IMR-90 (cell line): ENCODE measurements at regions not wholly inside any gene's neighbourhood (a gene's known extent, or its start where the extent isn't known, plus 50 kb on each side); places are given as distances from the start of the nearest gene placed in this dataset.

Source experiments
- ATAC-seq: fragments of 200-7000 bp; cut with Tn5 transposase; 2 replicates; pipeline ENCODE4 v1.9.1; 2020; ENCODE audit warnings: low read depth, mild to moderate bottlenecking, moderate library complexity
- BruUV-seq: library from RNA; stranded (reverse); fragments of 400-500 nt; replicated peaks from 2 replicates; lab custom pipeline; 2021; lab: Mats Ljungman, UMichigan
- CTCF ChIA-PET: fragments of 300-600 bp; formaldehyde crosslinking; extraction: SDS; loops from one replicate; lab custom pipeline; 2021; ENCODE audit warnings: antibody characterized with exemption; lab: Yijun Ruan, JAX
- POLR2A ChIA-PET: fragments of 300-600 bp; sonication (Branson Sonifier 250); formaldehyde crosslinking; loops from one replicate; lab custom pipeline; 2022; ENCODE audit warnings: antibody characterized with exemption; ENCODE audit not compliant: unreplicated experiment; lab: Charles Lee
- DNase-seq: peaks from one replicate; pipeline ENCODE4 v3.0.0; 2013
- H2AFZ ChIP-seq: replicated peaks from 2 replicates; pipeline ENCODE3; 2013; ENCODE audit warnings: low read length, mild to moderate bottlenecking; ENCODE audit not compliant: poor library complexity
- H2AK5ac ChIP-seq: 2 replicates; pipeline ENCODE4 v1.6.1; 2013; ENCODE audit warnings: low read depth, low read length, inconsistent platforms
- H2AK9ac ChIP-seq: replicated peaks from 2 replicates; pipeline ENCODE3; 2013; ENCODE audit warnings: mild to moderate bottlenecking, low read depth, low read length, moderate library complexity; ENCODE audit not compliant: poor library complexity
- H2BK120ac ChIP-seq: 2 replicates; pipeline ENCODE4 v1.6.1; 2013; ENCODE audit warnings: low read depth, low read length, inconsistent platforms
- H2BK15ac ChIP-seq: 3 replicates; pipeline ENCODE4 v1.6.1; 2013; ENCODE audit warnings: low read depth, low read length, inconsistent platforms
- H2BK20ac ChIP-seq: 2 replicates; pipeline ENCODE4 v1.6.1; 2013; ENCODE audit warnings: low read depth, mild to moderate bottlenecking, inconsistent platforms, low read length, moderate library complexity
- H2BK5ac ChIP-seq: 2 replicates; pipeline ENCODE4 v1.6.1; 2013; ENCODE audit warnings: mild to moderate bottlenecking, low read depth, low read length, inconsistent platforms; ENCODE audit not compliant: poor library complexity, severe bottlenecking
- H3K14ac ChIP-seq: replicated peaks from 2 replicates; pipeline ENCODE4 v1.6.1; 2013; ENCODE audit warnings: low read depth, low read length, inconsistent platforms
- H3K18ac ChIP-seq: 2 replicates; pipeline ENCODE4 v1.6.1; 2013; ENCODE audit warnings: low read depth, low read length, control low read depth
- H3K23ac ChIP-seq: 2 replicates; pipeline ENCODE4 v1.6.1; 2013; ENCODE audit warnings: low read depth, low read length, inconsistent platforms
- H3K27ac ChIP-seq: 2 replicates; pipeline ENCODE4 v1.5.1; 2013; ENCODE audit warnings: mild to moderate bottlenecking, control low read depth, low read length; ENCODE audit not compliant: insufficient read depth
- H3K27me3 ChIP-seq: 2 replicates; pipeline ENCODE4 v1.6.1; 2013; ENCODE audit warnings: low read length; ENCODE audit not compliant: control insufficient read depth, insufficient read depth
- H3K36me3 ChIP-seq: 2 replicates; pipeline ENCODE4 v1.6.1; 2013; ENCODE audit warnings: low read length, mixed read lengths; ENCODE audit not compliant: control insufficient read depth, insufficient read depth
- H3K4ac ChIP-seq: 2 replicates; pipeline ENCODE4 v1.6.1; 2013; ENCODE audit warnings: low read depth, low read length, inconsistent platforms
- H3K4me1 ChIP-seq: 2 replicates; pipeline ENCODE4 v1.6.1; 2013; ENCODE audit warnings: low read length, mixed read lengths; ENCODE audit not compliant: control insufficient read depth, insufficient read depth
- H3K4me2 ChIP-seq: 2 replicates; pipeline ENCODE4 v1.6.1; 2013; ENCODE audit warnings: low read depth, mild to moderate bottlenecking, control low read depth, low read length, moderate library complexity
- H3K4me3 ChIP-seq: 2 replicates; pipeline ENCODE4 v1.5.1; 2013; ENCODE audit warnings: low read depth, mild to moderate bottlenecking, control low read depth, low read length, moderate library complexity; ENCODE audit not compliant: insufficient read depth
- H3K56ac ChIP-seq: 2 replicates; pipeline ENCODE4 v1.6.1; 2013; ENCODE audit warnings: low read length, inconsistent platforms; ENCODE audit not compliant: insufficient read depth; ENCODE audit errors: extremely low read depth
- H3K79me1 ChIP-seq, 2 experiments: 2 replicates each; pipeline ENCODE4 v1.6.1; 2013; ENCODE audit warnings: low read length in 2 of 2, inconsistent platforms in 1 of 2, low read depth in 1 of 2
- H3K9ac ChIP-seq: 2 replicates; pipeline ENCODE4 v1.6.1; 2013; ENCODE audit warnings: low read depth, low read length, control low read depth
- H3K9me1 ChIP-seq: 2 replicates; pipeline ENCODE4 v1.6.1; 2013; ENCODE audit warnings: low read length, inconsistent platforms; ENCODE audit not compliant: insufficient read depth
- H3K9me3 ChIP-seq: 2 replicates; pipeline ENCODE4 v1.6.1; 2013; ENCODE audit warnings: low read length; ENCODE audit not compliant: control insufficient read depth, insufficient read depth
- H4K20me1 ChIP-seq: 2 replicates; pipeline ENCODE4 v1.6.1; 2013; ENCODE audit warnings: low read length, inconsistent platforms; ENCODE audit not compliant: insufficient read depth
- H4K5ac ChIP-seq: 2 replicates; pipeline ENCODE4 v1.6.1; 2013; ENCODE audit warnings: mild to moderate bottlenecking, low read depth, low read length, control low read depth
- H4K8ac ChIP-seq, 2 experiments: 2 replicates each; pipeline ENCODE4 v1.6.1; 2013; ENCODE audit warnings: low read depth in 2 of 2, low read length in 2 of 2, control low read depth in 1 of 2, inconsistent platforms in 1 of 2
- H4K91ac ChIP-seq: 2 replicates; pipeline ENCODE4 v1.6.1; 2013; ENCODE audit warnings: low read depth, low read length, inconsistent platforms; ENCODE audit not compliant: insufficient read depth
- MXI1 ChIP-seq: IDR thresholded peaks from 2 replicates; pipeline ENCODE4 v1.6.1; 2012; ENCODE audit warnings: low read depth, mild to moderate bottlenecking, low read length, moderate library complexity, borderline replicate concordance
- NFE2L2 ChIP-seq: fragments of 150-350 bp; IDR thresholded peaks from 2 replicates; pipeline ENCODE4 v1.6.1; 2016; ENCODE audit warnings: low read depth, mild to moderate bottlenecking, low read length
- POLR2A ChIP-seq: IDR thresholded peaks from 2 replicates; pipeline ENCODE4 v1.6.1; 2012; ENCODE audit warnings: mild to moderate bottlenecking, low read depth, low read length
- RCOR1 ChIP-seq: IDR thresholded peaks from 2 replicates; pipeline ENCODE4 v1.6.1; 2012; ENCODE audit warnings: mild to moderate bottlenecking, low read length, improper control_type of control experiment; ENCODE audit not compliant: insufficient replicate concordance
- WGBS, 2 experiments: methylation state at CpG; one replicate each; pipeline versions ENCODE4 v1.1.5 to v1.1.7; 2013; ENCODE audit warnings: missing lambda C conversion rate in 2 of 2; ENCODE audit not compliant: insufficient read length in 1 of 2; ENCODE audit errors: extremely low coverage in 2 of 2; 5-methylcytosine and 5-hydroxymethylcytosine counted together
- dilution Hi-C: fragments of 300-500 bp; cut with HindIII; formaldehyde crosslinking; loops from one replicate; pipeline ENCODE4 v1.14.3; 2018; ENCODE audit warnings: low sequenced_read_pairs; ENCODE audit not compliant: unreplicated experiment
- in situ Hi-C: fragments of 300-500 bp; cut with MboI; formaldehyde crosslinking; loops from 3 replicates; pipeline ENCODE4 v1.14.3; 2019; ENCODE audit warnings: low sequenced_read_pairs, inconsistent platforms, mixed read lengths
- intact Hi-C: fragments of 100-400 bp; cut with micrococcal nuclease; formaldehyde crosslinking; loops from 2 replicates; pipeline ENCODE4 v1.10.0; 2022

GRCh38 chr10:113245286-113245685, 295.2 kb downstream of the TCF7L2 start:
- ChIA-PET POLR2A (no interaction called here), CTCF (no interaction called here)
- no peaks in the 10 kb centered on the region for H3K9me3 ChIP-seq
- no peak overlapping the region for H3K18ac ChIP-seq
- no peak overlapping the region for H4K5ac ChIP-seq
- H3K9ac ChIP-seq, result no peak overlapping the region
- no peak overlapping the region for H3K23ac ChIP-seq
- no peak overlapping the region for H3K56ac ChIP-seq
- intact Hi-C loops, result no loop called here
- no peaks in the 10 kb centered on the region for H3K9me1 ChIP-seq
- no peak overlapping the region for H2BK20ac ChIP-seq
- H3K27ac ChIP-seq, result no peak overlapping the region
- DNase-seq (no peak), ATAC-seq (no peak)
- H3K14ac ChIP-seq, result no peak overlapping the region
- in situ Hi-C loops, result no loop called here
- no peak overlapping the region for H3K4me3 ChIP-seq
- H3K4me2 ChIP-seq, result no peak overlapping the region
- 0% methylated on average over 1 of the region's 3 CpGs; no CpG with 5 or more reads in 1 of the 2 experiments for WGBS, 2 experiments
- dilution Hi-C loops, result no loop called here
- H4K20me1 ChIP-seq, result no peaks in the 10 kb centered on the region
- no peak overlapping the region for H2BK5ac ChIP-seq
- no peak overlapping the region for H2BK15ac ChIP-seq
- no peaks in the 10 kb centered on the region for H3K79me1 ChIP-seq
- no peak overlapping the region for H2AK5ac ChIP-seq
- TF ChIP-seq POLR2A (no peak), MXI1 (no peak), RCOR1 (no peak), NFE2L2 (no peak)
- no TSS peak for BruUV-seq
- no peaks in the 10 kb centered on the region for H3K4me1 ChIP-seq
- no peak overlapping the region for H4K91ac ChIP-seq
- H4K8ac ChIP-seq, result no peak overlapping the region
- no peak overlapping the region for H2AFZ ChIP-seq
- H2AK9ac ChIP-seq, result no peak overlapping the region
- H3K4ac ChIP-seq, result no peak overlapping the region
- peaks cover 21% of the 10 kb centered on the region for H3K27me3 ChIP-seq
- H2BK120ac ChIP-seq, result no peak overlapping the region
- no peaks in the 10 kb centered on the region for H3K36me3 ChIP-seq
